ENCODE measurements at regions not wholly inside any gene's neighbourhood (a gene's known extent, or its start where the extent isn't known, plus 50 kb on each side); places are given as distances from the start of the nearest gene placed in this dataset.

- Histone ChIP-seq H3K27me3 (ENCODE audit: low read length) (no peaks in the 10 kb centered on the region), H3K4me2 (ENCODE audit: low read depth, low read length, poor library complexity, severe bottlenecking) (no peak overlapping the region), H3K36me3 (ENCODE audit: low read length) (no peaks in the 10 kb centered on the region)
Observed at GRCh38 chr9:80957801-80958200, 731.5 kb downstream of the TLE1 start.

GRCh38 chr9:80954521-80954920, 734.8 kb downstream of the TLE1 start:
- Histone ChIP-seq H3K9me3 (ENCODE audit: insufficient read depth, low read length) (no peaks in the 10 kb centered on the region), H3K27ac (ENCODE audit: low read depth, low read length) (no peak overlapping the region), H3K9ac (ENCODE audit: low read length) (no peak overlapping the region), H3K79me2 (ENCODE audit: insufficient read depth, low read length) (no peaks in the 10 kb centered on the region), H3K27me3 (ENCODE audit: low read length) (no peaks in the 10 kb centered on the region), H3F3A (ENCODE audit: insufficient read depth) (no peaks in the 10 kb centered on the region), H3K4me3 (ENCODE audit: insufficient read depth, low read length, poor library complexity, severe bottlenecking) (no peak overlapping the region), H3K4me2 (ENCODE audit: low read depth, low read length, poor library complexity, severe bottlenecking) (no peak overlapping the region), H2AFZ (ENCODE audit: low read depth, low read length, severe bottlenecking) (no peak overlapping the region), H4K20me1 (ENCODE audit: low read depth, low read length) (no peaks in the 10 kb centered on the region), H3K9me2 (replicated peaks; ENCODE audit: insufficient read depth, low read length) (no peaks in the 10 kb centered on the region), H3K36me3 (ENCODE audit: low read length) (no peaks in the 10 kb centered on the region)
- TF ChIP-seq CTCF (IDR thresholded peaks at IDR 0.05; ENCODE audit: insufficient read depth, low read length, poor library complexity, severe bottlenecking) (no peak), EZH2phosphoT487 (conservative IDR thresholded peaks at IDR 0.05; ENCODE audit: low read length) (no peak)

More at GRCh38 chr9:80957801-80958200, 731.5 kb downstream of the TLE1 start:
- no peak overlapping the region for H3K4me3 ChIP-seq (ENCODE audit: insufficient read depth, low read length, poor library complexity, severe bottlenecking)
- no peaks in the 10 kb centered on the region for H3K9me2 ChIP-seq (replicated peaks; ENCODE audit: insufficient read depth, low read length)
- H4K20me1 ChIP-seq (ENCODE audit: low read depth, low read length) = no peaks in the 10 kb centered on the region
- no peak overlapping the region for H3K9ac ChIP-seq (ENCODE audit: low read length)
- H3F3A ChIP-seq (ENCODE audit: insufficient read depth) = no peaks in the 10 kb centered on the region
- no peaks in the 10 kb centered on the region for H3K79me2 ChIP-seq (ENCODE audit: insufficient read depth, low read length)
- no peak overlapping the region for H2AFZ ChIP-seq (ENCODE audit: low read depth, low read length, severe bottlenecking)
- TF ChIP-seq CTCF (IDR thresholded peaks at IDR 0.05; ENCODE audit: insufficient read depth, low read length, poor library complexity, severe bottlenecking) (no peak), EZH2phosphoT487 (conservative IDR thresholded peaks at IDR 0.05; ENCODE audit: low read length) (no peak)
- H3K9me3 ChIP-seq (ENCODE audit: insufficient read depth, low read length) = no peaks in the 10 kb centered on the region
- no peak overlapping the region for H3K27ac ChIP-seq (ENCODE audit: low read depth, low read length)

GRCh38 chr9:80952363-80952922, 736.9 kb downstream of the TLE1 start:
- no peaks in the 10 kb centered on the region for H4K20me1 ChIP-seq (ENCODE audit: low read depth, low read length)
- H3K27me3 ChIP-seq (ENCODE audit: low read length) = no peaks in the 10 kb centered on the region
- no peaks in the 10 kb centered on the region for H3K79me2 ChIP-seq (ENCODE audit: insufficient read depth, low read length)
- H3K9ac ChIP-seq (ENCODE audit: low read length) = no peak overlapping the region
- H3K36me3 ChIP-seq (ENCODE audit: low read length) = no peaks in the 10 kb centered on the region
- no peak overlapping the region for H3K4me2 ChIP-seq (ENCODE audit: low read depth, low read length, poor library complexity, severe bottlenecking)
- no peak overlapping the region for H2AFZ ChIP-seq (ENCODE audit: low read depth, low read length, severe bottlenecking)
- no peaks in the 10 kb centered on the region for H3K9me2 ChIP-seq (replicated peaks; ENCODE audit: insufficient read depth, low read length)
- no peaks in the 10 kb centered on the region for H3F3A ChIP-seq (ENCODE audit: insufficient read depth)
- no peak overlapping the region for H3K27ac ChIP-seq (ENCODE audit: low read depth, low read length)
- H3K9me3 ChIP-seq (ENCODE audit: insufficient read depth, low read length) = no peaks in the 10 kb centered on the region
- H3K4me3 ChIP-seq (ENCODE audit: insufficient read depth, low read length, poor library complexity, severe bottlenecking) = no peak overlapping the region
- TF ChIP-seq EZH2phosphoT487 (conservative IDR thresholded peaks at IDR 0.05; ENCODE audit: low read length) = no peak
- TF ChIP-seq CTCF (IDR thresholded peaks at IDR 0.05; ENCODE audit: insufficient read depth, low read length, poor library complexity, severe bottlenecking) = no peak
